PC-9 (cell line): ENCODE measurements at regions not wholly inside any gene's neighbourhood (a gene's known extent, or its start where the extent isn't known, plus 50 kb on each side); places are given as distances from the start of the nearest gene placed in this dataset.

Experiments used
- BruUV-seq: library from RNA; stranded (reverse); fragments of 400-500 nt; replicated peaks from 2 replicates; lab custom pipeline; 2021; lab: Mats Ljungman, UMichigan
- CTCF ChIA-PET: fragments of 300-600 bp; sonication (Branson Sonifier 250); formaldehyde crosslinking; loops from one replicate; lab custom pipeline; 2022; ENCODE audit warnings: antibody characterized with exemption; lab: Charles Lee
- POLR2A ChIA-PET: fragments of 300-600 bp; sonication (Branson Sonifier 250); formaldehyde crosslinking; loops from one replicate; lab custom pipeline; 2022; ENCODE audit warnings: antibody characterized with exemption; ENCODE audit not compliant: unreplicated experiment; lab: Charles Lee
- DNase-seq, 2 experiments: peaks; one replicate each; pipeline versions ENCODE4 v3.0.0 to v3.0.0-alpha.2; 2015 to 2022; ENCODE audit warnings: mixed read lengths in 1 of 2
- H2AFZ ChIP-seq: fragments of 200-600 bp; sonication (generic); 2 replicates; pipeline ENCODE4 v1.8.1; 2017; ENCODE audit warnings: antibody characterized with exemption
- H3F3A ChIP-seq: fragments of 200-600 bp; sonication (generic); 2 replicates; pipeline ENCODE4 v1.8.1; 2017; ENCODE audit warnings: antibody characterized with exemption, mild to moderate bottlenecking, low read depth; ENCODE audit not compliant: insufficient read depth
- H3K27ac ChIP-seq: fragments of 200-600 bp; sonication (generic); 2 replicates; pipeline ENCODE4 v1.6.1; 2016; ENCODE audit warnings: mixed run types
- H3K27me3 ChIP-seq: fragments of 200-600 bp; sonication (generic); 2 replicates; pipeline ENCODE4 v1.6.1; 2016; ENCODE audit warnings: low read depth, mixed run types; ENCODE audit not compliant: insufficient read depth
- H3K36me3 ChIP-seq: fragments of 200-600 bp; sonication (generic); 2 replicates; pipeline ENCODE4 v1.6.1; 2016; ENCODE audit warnings: low read depth, mixed run types
- H3K4me1 ChIP-seq: fragments of 200-600 bp; sonication (generic); replicated peaks from 2 replicates; pipeline ENCODE4 v1.6.1; 2016; ENCODE audit warnings: mixed run types; ENCODE audit not compliant: insufficient read depth
- H3K4me2 ChIP-seq: fragments of 200-600 bp; sonication (generic); 2 replicates; pipeline ENCODE4 v1.6.1; 2017; ENCODE audit warnings: mixed run types
- H3K4me3 ChIP-seq: fragments of 200-600 bp; sonication (generic); 2 replicates; pipeline ENCODE4 v1.6.1; 2016; ENCODE audit warnings: mixed run types
- H3K79me2 ChIP-seq: fragments of 200-600 bp; sonication (generic); 2 replicates; pipeline ENCODE4 v1.6.1; 2017; ENCODE audit warnings: low read depth, mixed run types
- H3K9me2 ChIP-seq: fragments of 200-600 bp; sonication (generic); 2 replicates; pipeline ENCODE4 v1.8.1; 2017; ENCODE audit warnings: mild to moderate bottlenecking; ENCODE audit not compliant: insufficient read depth
- H3K9me3 ChIP-seq: fragments of 200-600 bp; sonication (generic); 2 replicates; pipeline ENCODE4 v1.8.1; 2016; ENCODE audit warnings: low read depth; ENCODE audit not compliant: insufficient read depth
- H4K20me1 ChIP-seq: fragments of 200-600 bp; sonication (generic); 2 replicates; pipeline ENCODE4 v1.8.1; 2017; ENCODE audit not compliant: insufficient read depth
- EZH2 ChIP-seq: fragments of 200-600 bp; sonication (generic); IDR thresholded peaks from 2 replicates; pipeline ENCODE4 v1.8.0; 2017; ENCODE audit warnings: antibody characterized with exemption, low read depth
- intact Hi-C: fragments of 100-400 bp; cut with micrococcal nuclease; formaldehyde crosslinking; loops from one replicate; pipeline ENCODE4 v1.10.0; 2022; ENCODE audit not compliant: unreplicated experiment
- TF ChIP-seq, protein P1 (sequence below): fragments of 200-600 bp; sonication (generic); conservative IDR thresholded peaks from 2 replicates; pipeline ENCODE4 v1.6.1; 2017; ENCODE audit warnings: mixed run types, antibody characterized with exemption, mild to moderate bottlenecking, moderate library complexity

DNA sequence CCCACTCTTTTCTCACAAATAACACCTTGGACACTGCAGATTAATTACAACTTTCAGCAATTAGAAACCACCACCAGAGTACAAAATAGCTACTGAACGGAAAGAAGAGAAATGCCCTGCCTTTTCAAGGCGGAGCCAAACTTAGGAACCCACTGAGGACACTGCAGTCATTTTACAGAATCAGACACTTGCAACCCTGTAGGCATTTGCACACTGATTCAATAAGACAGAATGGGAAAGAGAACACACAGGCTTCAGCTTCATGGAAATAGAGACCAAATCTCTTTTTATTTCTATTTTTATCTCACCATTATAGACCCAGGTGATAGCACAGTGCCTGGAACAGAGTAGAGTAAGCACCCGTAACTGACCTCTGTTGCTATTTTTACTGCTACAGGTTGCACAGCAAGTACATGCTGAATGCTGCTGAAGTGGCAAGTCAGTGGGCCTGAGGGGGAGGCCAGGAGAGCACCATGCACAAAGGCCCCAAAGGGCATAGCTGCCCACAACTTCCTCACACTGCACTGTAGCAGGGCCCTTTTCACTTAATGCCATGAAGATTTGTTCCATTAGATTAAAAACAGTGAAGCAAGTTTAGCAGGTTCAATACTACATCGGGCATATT is 50.7 kb upstream of the EDARADD start:
- H3K4me1 ChIP-seq: peaks cover 7% of the 10 kb centered on the region; the same call in 1 of the 2 replicates
- no peaks in the 10 kb centered on the region for H3K27me3 ChIP-seq
- H3F3A ChIP-seq: no peaks in the 10 kb centered on the region
- H3K36me3 ChIP-seq: no peaks in the 10 kb centered on the region
- TF ChIP-seq, protein P1, sequence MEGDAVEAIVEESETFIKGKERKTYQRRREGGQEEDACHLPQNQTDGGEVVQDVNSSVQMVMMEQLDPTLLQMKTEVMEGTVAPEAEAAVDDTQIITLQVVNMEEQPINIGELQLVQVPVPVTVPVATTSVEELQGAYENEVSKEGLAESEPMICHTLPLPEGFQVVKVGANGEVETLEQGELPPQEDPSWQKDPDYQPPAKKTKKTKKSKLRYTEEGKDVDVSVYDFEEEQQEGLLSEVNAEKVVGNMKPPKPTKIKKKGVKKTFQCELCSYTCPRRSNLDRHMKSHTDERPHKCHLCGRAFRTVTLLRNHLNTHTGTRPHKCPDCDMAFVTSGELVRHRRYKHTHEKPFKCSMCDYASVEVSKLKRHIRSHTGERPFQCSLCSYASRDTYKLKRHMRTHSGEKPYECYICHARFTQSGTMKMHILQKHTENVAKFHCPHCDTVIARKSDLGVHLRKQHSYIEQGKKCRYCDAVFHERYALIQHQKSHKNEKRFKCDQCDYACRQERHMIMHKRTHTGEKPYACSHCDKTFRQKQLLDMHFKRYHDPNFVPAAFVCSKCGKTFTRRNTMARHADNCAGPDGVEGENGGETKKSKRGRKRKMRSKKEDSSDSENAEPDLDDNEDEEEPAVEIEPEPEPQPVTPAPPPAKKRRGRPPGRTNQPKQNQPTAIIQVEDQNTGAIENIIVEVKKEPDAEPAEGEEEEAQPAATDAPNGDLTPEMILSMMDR: no peak
- no peak for TF ChIP-seq EZH2
- no peak overlapping the region for H3K4me3 ChIP-seq
- ChIA-PET CTCF (no interaction called here), POLR2A (no interaction called here)
- no peaks in the 10 kb centered on the region for H4K20me1 ChIP-seq
- intact Hi-C loops: no loop called here
- H3K9me3 ChIP-seq: no peaks in the 10 kb centered on the region
- no peaks in the 10 kb centered on the region for H3K9me2 ChIP-seq
- H3K4me2 ChIP-seq: no peak overlapping the region
- no peak overlapping the region for H2AFZ ChIP-seq
- no peak overlapping the region for H3K27ac ChIP-seq
- H3K79me2 ChIP-seq: no peaks in the 10 kb centered on the region
- DNase-seq: no peak
- no TSS peak for BruUV-seq

DNA sequence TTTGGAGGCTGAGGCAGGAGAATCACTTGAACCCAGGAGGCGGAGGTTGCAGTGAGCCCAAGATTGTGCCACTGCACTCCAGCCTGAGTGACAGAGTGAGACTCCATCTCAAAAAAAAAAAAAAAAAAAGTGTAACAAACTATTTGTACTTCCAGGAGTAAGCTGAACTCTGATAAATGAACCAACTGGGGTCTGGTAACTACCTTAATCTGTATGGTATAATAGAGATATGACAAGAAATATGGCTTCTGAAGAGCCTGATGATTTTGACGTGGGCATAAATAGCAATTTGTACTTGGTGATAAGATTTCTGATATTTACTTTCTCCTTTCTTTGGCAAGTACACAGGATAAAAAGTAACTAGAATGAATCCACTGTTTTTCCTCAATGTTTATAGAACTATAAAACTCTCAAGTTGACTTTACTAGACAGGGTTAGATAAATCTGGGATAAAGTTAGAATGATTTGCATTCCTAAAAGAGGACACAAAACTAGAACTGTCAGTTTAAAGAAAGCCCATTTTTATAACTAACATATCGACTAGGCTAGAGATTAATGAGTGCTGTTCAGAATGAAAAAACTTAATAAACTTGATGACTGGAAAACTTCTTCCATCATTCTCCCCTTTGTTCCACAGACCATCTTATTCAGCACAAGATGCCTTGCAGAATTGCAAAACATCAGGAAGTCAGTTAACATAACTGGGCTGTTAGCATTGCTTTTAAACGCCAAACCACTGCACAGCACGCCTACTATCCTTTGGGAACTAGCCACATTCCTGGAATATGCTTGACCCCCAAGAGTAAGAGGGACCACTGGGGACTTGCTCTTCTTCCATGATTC is 51.5 kb upstream of the EDARADD start:
- no peaks in the 10 kb centered on the region for H3K36me3 ChIP-seq
- H3K4me1 ChIP-seq: peaks cover 7% of the 10 kb centered on the region; the same call in 1 of the 2 replicates
- POLR2A ChIA-PET: no interaction called here
- no peaks in the 10 kb centered on the region for H4K20me1 ChIP-seq
- no TSS peak for BruUV-seq
- H3K27me3 ChIP-seq: no peaks in the 10 kb centered on the region
- no peaks in the 10 kb centered on the region for H3F3A ChIP-seq
- CTCF ChIA-PET: no interaction called here
- TF ChIP-seq, protein P1: no peak
- TF ChIP-seq EZH2: no peak
- no peak for DNase-seq
- H3K9me2 ChIP-seq: no peaks in the 10 kb centered on the region
- intact Hi-C loops: no loop called here
- H3K79me2 ChIP-seq: no peaks in the 10 kb centered on the region
- no peak overlapping the region for H3K4me3 ChIP-seq
- no peak overlapping the region for H3K27ac ChIP-seq
- no peaks in the 10 kb centered on the region for H3K9me3 ChIP-seq
- no peak overlapping the region for H3K4me2 ChIP-seq
- no peak overlapping the region for H2AFZ ChIP-seq

GRCh38 chr1:236341298-236341697 is 52.8 kb upstream of the EDARADD start:
- no peaks in the 10 kb centered on the region for H3K9me3 ChIP-seq
- BruUV-seq: no TSS peak
- H3K36me3 ChIP-seq: no peaks in the 10 kb centered on the region
- H3K27me3 ChIP-seq: no peaks in the 10 kb centered on the region
- H3K4me2 ChIP-seq: no peak overlapping the region
- H3K27ac ChIP-seq: no peak overlapping the region
- H3K79me2 ChIP-seq: no peaks in the 10 kb centered on the region
- H3K4me3 ChIP-seq: no peak overlapping the region
- peaks cover 12% of the 10 kb centered on the region for H3K4me1 ChIP-seq
- H3K9me2 ChIP-seq: no peaks in the 10 kb centered on the region
- ChIA-PET CTCF (no interaction called here), POLR2A (no interaction called here)
- no peak overlapping the region for H2AFZ ChIP-seq
- no peaks in the 10 kb centered on the region for H3F3A ChIP-seq
- no peaks in the 10 kb centered on the region for H4K20me1 ChIP-seq
- no peak for DNase-seq
- TF ChIP-seq, protein P1: no peak
- no peak for TF ChIP-seq EZH2
- intact Hi-C loops: no loop called here
